Hepatic stellate cell (primary cell): ENCODE measurements at regions not wholly inside any gene's neighbourhood (a gene's known extent, or its start where the extent isn't known, plus 50 kb on each side); places are given as distances from the start of the nearest gene placed in this dataset.
A peak's percentile ranks its signal among the peaks of the same experiment; 100 is the strongest.

Source experiments
- DNase-seq: peaks from one replicate; pipeline ENCODE4 v3.0.0; 2011; ENCODE audit warnings: low spot score

GRCh38 chr12:124429535-124429934 is 134.6 kb downstream of the RFLNA start:
- DNase-seq = no peak

- no peak for DNase-seq
These were observed 133.9 kb downstream of the RFLNA start for GRCh38 chr12:124428792-124429281.

GRCh38 chr12:124428136-124428791 is 133.4 kb downstream of the RFLNA start:
- peak; percentile 70 for DNase-seq

- no peak for DNase-seq
These were observed 132.0 kb downstream of the RFLNA start for GRCh38 chr12:124426594-124427555.

- DNase-seq = no peak
These were observed 130.8 kb downstream of the RFLNA start for GRCh38 chr12:124425667-124426066.

DNA sequence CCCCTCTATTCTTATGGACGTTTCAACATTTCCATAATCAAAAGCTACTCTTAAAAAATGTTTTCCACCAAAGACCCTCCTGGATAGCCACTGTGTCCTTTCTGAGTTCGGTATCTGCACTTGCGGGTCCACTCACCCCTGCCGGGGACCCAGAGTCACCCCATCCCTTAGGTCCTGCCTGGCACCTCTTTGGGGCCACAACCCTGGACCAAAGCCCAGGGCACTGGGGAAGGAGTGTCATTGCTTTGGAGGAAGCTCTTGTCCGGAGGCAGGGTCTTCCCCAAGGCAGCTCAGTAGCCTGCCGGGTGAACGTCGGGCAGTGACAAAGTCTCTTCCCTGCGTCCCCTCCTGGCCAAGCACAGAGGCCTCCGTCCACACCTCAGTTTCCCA is 129.6 kb downstream of the RFLNA start:
- no peak for DNase-seq

DNA sequence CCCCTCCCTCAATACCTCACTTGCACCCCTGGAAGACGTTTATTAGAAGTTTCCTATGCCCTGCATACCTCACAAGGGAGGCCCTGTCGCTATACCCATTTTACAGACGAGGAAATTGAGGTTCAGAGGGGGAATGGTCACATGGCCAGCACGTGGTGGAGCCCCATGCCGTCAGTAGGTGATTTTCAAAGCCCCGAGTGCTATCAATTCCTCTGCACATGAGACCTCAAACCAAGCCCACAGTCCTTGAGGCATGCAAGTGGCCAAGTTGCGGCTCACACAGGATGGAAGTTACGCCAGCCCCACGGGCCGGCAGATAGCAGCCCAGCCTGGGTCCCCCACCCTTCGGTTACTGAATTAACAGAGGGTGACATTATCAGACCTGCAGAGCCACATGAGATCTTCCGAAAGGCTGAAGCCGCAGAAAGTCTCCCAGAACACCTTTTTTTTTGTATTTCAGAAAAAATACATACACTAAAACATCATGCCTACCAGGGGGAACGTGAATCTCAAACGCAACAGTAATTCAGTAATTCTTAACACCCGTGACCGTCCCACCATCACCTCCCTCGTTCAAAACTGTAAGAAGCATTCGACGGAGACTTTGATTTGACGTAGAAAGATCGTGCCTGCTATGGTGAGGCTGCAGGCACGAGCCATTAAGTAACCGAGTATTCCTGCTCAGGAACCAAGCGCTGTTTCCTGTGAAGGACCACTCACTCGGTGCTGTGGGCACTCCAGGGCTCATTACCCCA is 129.0 kb downstream of the RFLNA start:
- no peak for DNase-seq

DNA sequence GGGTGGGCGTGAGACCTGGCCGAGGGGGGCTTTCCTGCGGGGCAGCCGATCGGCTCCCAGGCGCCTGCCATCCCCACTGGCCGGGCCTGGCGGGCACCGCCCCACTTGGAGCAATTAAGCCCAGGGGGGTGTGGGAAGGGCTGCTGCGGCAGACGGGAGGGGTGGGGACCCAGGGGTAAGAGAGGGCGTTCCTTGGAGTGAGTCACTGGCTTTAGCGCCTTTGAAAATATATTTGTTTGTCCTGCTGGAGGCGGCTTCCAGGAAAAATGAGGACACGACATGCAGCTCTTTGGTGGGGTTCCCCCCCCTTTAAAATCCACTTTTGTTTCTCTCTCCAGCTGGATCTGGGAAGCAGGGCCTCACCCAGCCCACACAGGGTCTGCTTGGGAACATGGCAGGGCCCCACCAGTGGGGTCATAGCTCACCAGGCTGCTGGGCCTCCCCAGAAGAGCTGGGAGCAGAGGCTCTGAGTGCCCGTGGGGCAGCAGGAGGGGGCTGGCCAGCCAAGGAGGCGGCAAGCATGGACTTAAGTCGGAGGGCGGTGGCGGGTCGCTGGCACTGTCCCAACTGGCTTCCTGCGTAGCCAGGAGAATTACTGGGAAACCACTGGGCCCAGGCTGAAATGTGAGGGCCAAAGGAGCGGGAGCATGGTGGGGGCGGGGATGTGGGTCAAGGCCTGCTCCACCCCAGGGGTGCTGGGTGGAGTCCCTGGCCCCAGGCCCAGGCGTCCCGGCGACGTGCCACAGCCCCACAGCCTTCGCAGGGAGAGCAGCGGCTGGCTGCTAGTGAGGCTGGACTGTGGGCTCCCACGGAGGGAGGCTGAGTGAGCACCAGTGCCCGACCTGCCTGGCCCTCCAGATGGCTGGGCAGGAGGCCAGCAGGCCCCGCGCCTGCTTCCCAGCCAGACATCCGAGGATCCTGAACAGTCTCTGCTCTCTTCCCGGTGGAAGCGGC is 128.0 kb downstream of the RFLNA start:
- DNase-seq = peak; percentile 99

DNA sequence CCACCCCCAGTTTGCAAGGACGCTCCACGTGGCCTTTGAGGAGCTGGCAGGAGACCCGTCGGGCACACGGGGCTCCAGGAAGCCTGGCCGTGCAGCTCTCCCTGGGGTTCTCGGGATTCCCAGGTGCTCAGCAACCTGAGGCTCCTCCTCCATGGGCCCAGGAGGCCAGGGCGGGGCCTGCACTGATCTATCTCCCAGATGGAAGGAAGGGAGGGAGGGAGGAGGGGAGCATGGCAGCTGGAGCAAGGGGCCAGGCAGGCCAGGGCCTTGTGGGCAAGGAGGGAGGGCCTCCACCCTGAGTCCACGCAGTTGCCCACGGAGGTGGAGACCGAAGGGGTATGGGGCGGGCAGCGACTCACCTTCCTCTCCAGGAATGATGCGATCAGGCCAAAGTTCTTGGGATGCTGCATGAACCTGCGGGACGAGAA is 127.3 kb downstream of the RFLNA start:
- DNase-seq = peak; percentile 41

- no peak for DNase-seq
These were observed 126.2 kb downstream of the RFLNA start for GRCh38 chr12:124420996-124421674.

DNA sequence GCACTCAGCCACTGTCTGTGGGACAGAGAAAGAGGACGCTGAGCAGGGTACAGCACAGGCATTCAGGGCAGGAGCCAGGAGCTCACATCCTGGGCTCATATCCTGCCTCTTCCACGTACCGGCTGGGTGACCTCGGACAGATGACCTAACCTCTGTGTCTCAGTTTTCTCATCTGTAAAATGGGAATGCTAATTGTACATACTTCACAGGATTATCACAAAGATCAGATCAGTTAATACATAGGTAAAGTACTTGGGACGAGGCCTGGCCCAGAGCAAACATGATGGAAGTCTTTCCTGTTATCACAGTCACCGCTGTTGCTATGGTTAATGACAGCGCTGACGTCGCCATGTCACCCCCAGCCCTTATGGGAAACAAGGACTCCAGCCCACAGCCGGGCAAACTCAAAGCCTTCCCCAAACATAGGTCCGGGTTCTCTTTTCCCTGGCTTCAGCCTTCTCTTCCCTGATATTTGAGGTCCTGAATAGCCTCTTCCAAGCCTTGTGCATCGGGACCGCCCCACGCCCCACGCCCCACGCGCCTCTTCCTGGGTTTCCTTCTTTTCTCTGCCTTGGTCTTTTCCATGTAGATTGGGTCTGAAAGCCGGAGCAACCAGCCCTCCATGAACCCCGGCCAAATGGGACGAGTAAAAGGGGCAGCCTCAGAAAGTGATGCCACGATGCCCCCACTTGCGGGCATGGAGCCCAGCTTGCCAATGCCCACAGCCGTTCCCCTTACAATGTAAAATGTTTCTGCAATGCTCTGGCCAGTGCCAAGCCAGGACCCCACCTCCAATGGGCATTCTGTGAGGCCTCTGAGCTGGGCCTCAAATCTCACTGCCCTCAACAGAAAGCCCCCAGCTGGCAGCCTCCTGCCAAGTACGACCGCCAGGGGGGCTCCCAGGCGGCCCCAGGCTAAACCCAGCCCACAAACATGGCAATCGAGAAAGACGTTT is 125.4 kb downstream of the RFLNA start:
- no peak for DNase-seq

GRCh38 chr12:124419292-124420040 is 124.6 kb downstream of the RFLNA start:
- no peak for DNase-seq

DNA sequence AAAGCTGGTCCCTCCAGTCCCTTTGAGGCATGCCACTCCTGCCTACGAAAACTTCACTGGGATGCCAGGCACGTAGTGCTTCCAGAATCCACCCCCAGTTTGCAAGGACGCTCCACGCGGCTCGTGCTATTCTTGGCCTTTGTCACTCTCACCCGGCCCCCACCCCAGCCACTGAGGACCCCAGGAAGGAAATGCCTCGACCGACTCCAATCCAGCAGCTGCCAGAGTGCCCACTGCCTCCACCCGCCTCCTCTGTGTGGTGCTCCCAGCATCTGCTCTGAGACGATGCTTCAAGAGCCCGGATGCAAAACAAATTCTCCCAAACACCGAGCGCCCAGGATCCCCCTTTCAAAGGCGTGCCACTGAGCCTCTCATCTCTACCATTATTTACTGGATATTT is 123.9 kb downstream of the RFLNA start:
- no peak for DNase-seq

GRCh38 chr12:124418156-124418555 is 123.3 kb downstream of the RFLNA start:
- no peak for DNase-seq

DNA sequence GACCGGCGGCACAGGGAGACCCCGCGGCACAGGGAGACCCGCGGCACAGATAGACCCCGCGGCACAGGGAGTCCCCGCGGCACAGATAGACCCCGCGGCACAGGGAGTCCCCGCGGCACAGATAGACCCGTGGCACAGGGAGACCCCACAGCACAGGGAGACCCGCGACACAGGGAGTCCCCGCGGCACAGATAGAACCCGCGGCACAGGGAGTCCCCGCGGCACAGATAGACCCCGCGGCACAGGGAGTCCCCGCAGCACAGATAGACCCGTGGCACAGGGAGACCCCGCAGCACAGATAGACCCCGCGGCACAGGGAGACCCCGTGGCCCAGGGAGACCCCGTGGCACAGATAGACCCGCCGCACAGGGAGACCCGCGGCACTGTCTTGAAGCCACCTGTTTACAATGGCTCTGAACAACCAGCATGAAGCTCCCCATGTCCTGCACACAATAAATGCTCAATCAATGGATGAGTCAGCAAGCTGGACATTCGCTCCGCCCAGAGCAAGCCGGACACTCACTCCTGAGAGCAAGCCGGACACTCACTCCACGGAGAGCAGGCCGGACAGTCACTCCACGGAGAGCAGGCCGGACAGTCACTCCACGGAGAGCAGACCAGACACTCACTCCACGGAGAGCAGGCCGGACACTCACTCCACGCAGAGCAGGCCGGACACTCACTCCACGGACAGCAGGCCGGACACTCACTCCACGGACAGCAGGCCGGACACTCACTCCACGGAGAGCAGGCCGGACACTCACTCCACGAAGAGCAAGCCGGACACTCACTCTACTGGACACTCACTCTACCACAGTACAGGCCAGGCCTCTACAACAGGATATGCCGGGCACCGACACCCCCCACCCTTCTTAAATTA is 121.9 kb downstream of the RFLNA start:
- DNase-seq = no peak

DNA sequence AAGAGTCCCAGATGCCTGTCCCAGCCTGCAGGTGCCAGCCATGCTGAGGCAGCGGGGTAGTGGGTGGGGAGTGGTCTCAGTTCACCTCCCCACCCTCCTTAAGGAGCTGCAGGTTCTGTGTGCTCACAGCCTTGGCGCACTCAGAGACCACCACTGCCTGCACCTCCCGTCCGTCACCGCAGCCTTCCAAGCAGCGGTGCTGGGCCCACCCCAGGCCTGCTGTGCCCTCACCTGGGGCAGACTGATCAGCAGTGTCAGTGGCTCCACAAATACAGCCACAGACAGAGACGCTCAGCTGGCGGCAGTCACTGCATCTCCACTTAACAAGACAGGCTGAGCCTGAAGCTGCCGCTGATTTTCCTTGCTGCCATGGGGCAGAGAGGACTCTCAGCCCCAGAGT is 120.2 kb downstream of the RFLNA start:
- no peak for DNase-seq

DNA sequence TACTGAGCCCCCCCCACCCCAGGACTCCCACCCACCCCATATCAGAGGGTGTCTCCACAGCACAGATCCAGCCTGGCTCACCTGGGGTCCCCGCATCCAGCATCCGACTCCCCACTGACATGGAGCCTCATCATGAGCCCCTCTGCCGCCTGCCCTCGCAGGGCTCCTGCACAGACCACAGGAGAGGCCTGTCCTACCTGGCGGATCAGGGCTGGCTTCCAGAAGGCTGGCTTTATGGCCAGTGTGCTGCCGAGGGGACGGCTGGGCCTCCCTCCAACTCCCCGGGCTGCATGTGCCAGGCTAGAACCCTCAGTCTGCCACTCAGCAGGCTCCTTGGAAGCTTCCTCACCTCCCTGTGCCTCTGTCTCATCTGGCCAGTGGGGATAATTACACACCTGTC is 119.0 kb downstream of the RFLNA start:
- no peak for DNase-seq

- no peak for DNase-seq
These were observed 118.5 kb downstream of the RFLNA start for GRCh38 chr12:124413401-124413800.
